Hepatocyte (in vitro differentiated cells): ENCODE measurements at regions not wholly inside any gene's neighbourhood (a gene's known extent, or its start where the extent isn't known, plus 50 kb on each side); places are given as distances from the start of the nearest gene placed in this dataset.

Source experiments
- DNase-seq: peaks from one replicate; pipeline ENCODE4 v3.0.0-alpha.2; 2016; ENCODE audit warnings: low spot score
- H2AFZ ChIP-seq: fragments of 200-600 bp; sonication (generic); 2 replicates; pipeline ENCODE4 v1.6.0; 2016; ENCODE audit warnings: antibody characterized with exemption, mild to moderate bottlenecking
- H3K27ac ChIP-seq: fragments of 200-600 bp; sonication (generic); 2 replicates; pipeline ENCODE4 v1.5.1; 2016; ENCODE audit warnings: mild to moderate bottlenecking
- H3K27me3 ChIP-seq: fragments of 200-600 bp; sonication (generic); 2 replicates; pipeline ENCODE4 v1.6.1; 2016
- H3K36me3 ChIP-seq: fragments of 200-600 bp; sonication (generic); replicated peaks from 2 replicates; pipeline ENCODE4 v1.5.1; 2016; ENCODE audit warnings: low read depth; ENCODE audit not compliant: insufficient read depth
- H3K4me1 ChIP-seq: fragments of 200-600 bp; sonication (generic); 2 replicates; pipeline ENCODE4 v1.5.1; 2016; ENCODE audit warnings: mild to moderate bottlenecking, moderate library complexity; ENCODE audit not compliant: insufficient read depth
- H3K4me2 ChIP-seq: fragments of 200-600 bp; sonication (generic); 2 replicates; pipeline ENCODE4 v1.6.0; 2016
- H3K4me3 ChIP-seq: fragments of 200-600 bp; sonication (generic); 2 replicates; pipeline ENCODE4 v1.5.1; 2016; ENCODE audit warnings: mild to moderate bottlenecking
- H3K79me2 ChIP-seq: fragments of 200-600 bp; sonication (generic); 2 replicates; pipeline ENCODE4 v1.6.0; 2017; ENCODE audit warnings: mild to moderate bottlenecking
- H3K9me2 ChIP-seq: fragments of 200-600 bp; sonication (generic); replicated peaks from 2 replicates; pipeline ENCODE4 v1.6.0; 2017; ENCODE audit warnings: mild to moderate bottlenecking; ENCODE audit not compliant: insufficient read depth
- H3K9me3 ChIP-seq: fragments of 200-600 bp; sonication (generic); 2 replicates; pipeline ENCODE4 v1.5.1; 2016; ENCODE audit warnings: low read depth, mild to moderate bottlenecking
- H4K20me1 ChIP-seq: fragments of 200-600 bp; sonication (generic); 2 replicates; pipeline ENCODE4 v1.6.0; 2016; ENCODE audit warnings: mild to moderate bottlenecking; ENCODE audit not compliant: insufficient read depth, poor library complexity, severe bottlenecking
- CTCF ChIP-seq: fragments of 200-600 bp; sonication (generic); IDR thresholded peaks from 2 replicates; pipeline ENCODE4 v1.5.1; 2016; ENCODE audit warnings: antibody characterized with exemption, mild to moderate bottlenecking; ENCODE audit not compliant: poor library complexity
- EZH2 ChIP-seq: fragments of 200-600 bp; sonication (generic); IDR thresholded peaks from 2 replicates; pipeline ENCODE4 v1.6.1; 2016; ENCODE audit warnings: antibody characterized with exemption, mild to moderate bottlenecking, borderline replicate concordance
- EZH2phosphoT487 ChIP-seq: fragments of 200-600 bp; sonication (generic); IDR thresholded peaks from one replicate; pipeline ENCODE4 v1.6.1; 2018; ENCODE audit warnings: antibody characterized with exemption, mild to moderate bottlenecking, low read depth, moderate library complexity; ENCODE audit not compliant: unreplicated experiment, severe bottlenecking
- WGBS: methylation state at CpG from one replicate; pipeline ENCODE4 v1.1.6; 2016; ENCODE audit warnings: low lambda C conversion rate; ENCODE audit errors: missing lambda C conversion rate; 5-methylcytosine and 5-hydroxymethylcytosine counted together

GRCh38 chr17:65277576-65277975 lies 140.4 kb downstream of the RGS9 start:
- 46% methylated on average over 10 of the region's 10 CpGs for WGBS
- no peaks in the 10 kb centered on the region for H3K27me3 ChIP-seq
- TF ChIP-seq EZH2 (no peak), EZH2phosphoT487 (no peak), CTCF (no peak)
- no peak for DNase-seq
- no peaks in the 10 kb centered on the region for H3K79me2 ChIP-seq
- H3K4me1 ChIP-seq, result no peaks in the 10 kb centered on the region
- no peaks in the 10 kb centered on the region for H4K20me1 ChIP-seq
- H3K9me3 ChIP-seq, result no peaks in the 10 kb centered on the region
- H3K4me3 ChIP-seq, result no peak overlapping the region
- H2AFZ ChIP-seq, result no peak overlapping the region
- no peaks in the 10 kb centered on the region for H3K36me3 ChIP-seq
- no peaks in the 10 kb centered on the region for H3K9me2 ChIP-seq
- H3K4me2 ChIP-seq, result peak overlapping the region; percentile 45
- H3K27ac ChIP-seq, result no peak overlapping the region
